LHCN-M2 (cell line): ENCODE measurements at regions not wholly inside any gene's neighbourhood (a gene's known extent, or its start where the extent isn't known, plus 50 kb on each side); places are given as distances from the start of the nearest gene placed in this dataset.
"Not testable (repeated sequence)": the region's sequence is repeated elsewhere in the genome, so short reads cannot be mapped to it uniquely, and the experiment has no call there.

Experiments used
- DNase-seq: peaks from one replicate; pipeline ENCODE4 v3.0.0-alpha.2; 2012; ENCODE audit warnings: low read depth

GRCh38 chr1:187514110-187514509, 685.4 kb downstream of the PLA2G4A start:
- DNase-seq = no peak

GRCh38 chr1:187516874-187517273, 688.1 kb downstream of the PLA2G4A start:
- DNase-seq = no peak

DNA sequence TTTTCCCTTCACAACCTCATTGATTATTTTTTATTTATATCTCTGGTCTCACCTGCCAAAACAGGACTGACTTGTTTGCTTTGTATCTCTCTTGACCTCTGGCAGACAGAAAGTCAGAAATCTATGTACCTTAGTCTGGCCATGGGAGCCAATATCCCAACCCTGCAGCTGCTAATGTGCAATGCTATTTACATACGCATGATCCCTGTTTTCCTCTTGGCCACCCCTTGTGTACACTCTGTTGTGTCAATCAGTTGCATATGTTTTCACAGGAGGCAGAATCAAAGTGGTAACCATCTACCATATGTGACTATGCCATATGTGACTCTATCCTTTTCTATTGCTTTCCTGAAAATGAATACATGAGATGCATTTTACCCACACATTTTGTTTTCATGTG, 688.8 kb downstream of the PLA2G4A start:
- no peak for DNase-seq

- peak; percentile 2 for DNase-seq
Observed at GRCh38 chr1:187527346-187527745, 698.6 kb downstream of the PLA2G4A start.

GRCh38 chr1:187537936-187538335, 709.2 kb downstream of the PLA2G4A start:
- no peak for DNase-seq

DNA sequence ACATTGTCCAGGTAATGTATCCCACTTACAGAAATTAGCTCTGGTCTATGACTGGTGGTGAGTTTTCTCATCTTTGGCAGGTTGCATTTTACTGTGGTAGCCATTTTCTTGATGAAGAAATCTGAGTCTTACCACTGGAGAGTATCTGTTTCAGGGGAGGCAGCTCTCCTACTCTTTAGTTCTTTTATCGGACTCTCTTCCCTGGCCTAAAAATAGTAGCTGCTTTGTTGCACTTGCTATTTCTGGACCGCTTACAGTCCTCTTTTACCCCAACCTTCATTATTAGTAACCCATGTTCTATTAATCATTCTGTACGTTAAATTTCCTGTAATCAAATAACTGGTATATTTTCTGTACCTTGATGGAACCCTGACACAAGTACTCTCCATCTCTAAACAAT, 720.8 kb downstream of the PLA2G4A start:
- DNase-seq = no peak

- DNase-seq = no peak
Observed at GRCh38 chr1:187551061-187551460, 722.3 kb downstream of the PLA2G4A start.

DNA sequence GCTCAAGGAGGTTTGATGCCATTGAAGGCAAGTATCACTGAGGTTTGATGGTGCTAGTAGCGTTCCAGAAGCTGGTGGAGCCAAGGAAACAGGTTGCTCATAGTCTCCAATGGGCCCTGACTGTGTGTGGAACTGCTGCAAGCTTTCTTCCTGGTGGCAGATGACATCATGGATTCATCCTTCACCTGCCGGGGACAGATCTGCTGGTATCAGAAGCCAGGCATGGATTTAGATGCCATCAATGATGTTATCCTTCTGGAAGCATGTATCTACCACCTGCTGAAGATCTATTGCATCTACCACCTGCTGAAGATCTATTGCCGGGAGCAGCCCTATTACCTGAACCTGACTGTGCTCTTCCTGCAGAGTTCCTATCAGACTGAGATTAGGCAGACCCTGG, 734.4 kb downstream of the PLA2G4A start:
- no peak for DNase-seq

DNA sequence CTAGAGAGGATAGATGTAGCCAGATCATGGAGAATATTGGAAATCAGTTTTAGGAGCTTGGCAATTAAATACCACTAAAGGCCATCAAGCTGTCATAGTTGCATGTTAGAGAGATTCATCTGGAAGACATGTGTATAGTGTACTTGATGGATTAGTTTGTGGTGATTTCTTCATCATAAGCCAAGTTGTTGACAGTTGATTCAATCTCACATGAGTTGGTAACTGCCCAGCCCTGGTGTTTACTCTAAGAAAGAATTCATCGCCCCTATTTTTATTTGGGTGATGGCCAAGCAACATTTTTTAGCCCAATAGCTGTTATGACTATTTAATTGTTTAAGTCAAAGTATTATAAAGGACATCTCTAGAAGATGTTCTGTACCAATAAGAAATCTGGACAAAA, 737.6 kb downstream of the PLA2G4A start:
- DNase-seq = peak; percentile 47

DNA sequence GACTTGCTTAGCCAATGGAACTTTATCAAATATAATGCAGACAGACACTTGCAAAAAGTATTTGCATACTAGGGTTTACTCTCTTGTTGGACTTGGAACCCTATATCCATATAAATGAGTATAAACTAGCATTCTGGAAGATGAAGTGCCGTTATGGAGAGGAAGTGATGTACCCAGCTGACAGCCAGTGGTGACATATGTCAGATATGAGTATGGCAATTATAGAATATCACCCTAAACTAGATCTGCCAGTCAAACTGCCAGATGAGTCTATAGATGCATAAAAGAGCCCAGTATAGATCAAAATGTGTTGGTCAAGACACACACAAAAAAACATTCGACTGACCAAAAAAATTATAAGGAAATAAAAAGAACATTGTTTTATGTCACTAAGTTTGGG, 739.3 kb downstream of the PLA2G4A start:
- DNase-seq = no peak

- no peak for DNase-seq
Observed at GRCh38 chr1:187570166-187570565, 741.4 kb downstream of the PLA2G4A start.

DNA sequence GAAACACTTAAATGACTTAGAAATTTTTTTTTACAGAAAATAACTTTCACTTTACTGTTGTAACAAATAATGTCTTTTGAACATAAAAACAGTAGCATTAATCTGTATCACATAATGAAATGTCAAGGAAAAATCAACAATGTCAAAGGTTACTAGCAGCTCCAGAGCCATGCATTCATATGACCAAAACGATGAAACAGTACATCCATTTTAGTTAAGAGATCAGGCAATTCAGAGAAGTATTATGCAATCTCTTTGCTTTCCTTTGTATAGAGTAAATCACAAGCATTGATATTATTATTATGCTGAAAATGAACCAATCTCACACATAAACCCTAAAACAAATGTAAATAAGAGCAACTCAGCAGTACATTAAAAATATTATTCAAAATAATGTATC, 748.9 kb downstream of the PLA2G4A start:
- no peak for DNase-seq

DNA sequence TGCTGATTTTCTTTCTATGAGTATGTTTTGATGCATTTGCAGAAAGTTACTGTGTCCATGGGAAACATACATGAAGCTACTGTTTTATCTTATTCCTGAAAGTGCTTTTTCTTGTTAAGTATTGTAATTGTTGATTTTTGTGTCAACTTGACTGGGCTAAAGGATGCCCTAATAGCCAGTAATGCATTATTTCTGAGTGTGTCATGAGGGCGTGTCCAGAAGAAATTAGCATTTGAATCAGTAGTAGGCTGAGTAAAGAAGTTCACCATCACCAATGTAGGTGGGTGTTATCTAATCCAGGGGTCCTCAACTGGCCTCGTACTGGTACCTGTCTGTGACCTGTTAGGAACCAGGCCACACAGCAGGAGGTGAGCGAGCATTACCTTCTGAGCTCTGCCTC, 760.2 kb downstream of the PLA2G4A start:
- no peak for DNase-seq

DNA sequence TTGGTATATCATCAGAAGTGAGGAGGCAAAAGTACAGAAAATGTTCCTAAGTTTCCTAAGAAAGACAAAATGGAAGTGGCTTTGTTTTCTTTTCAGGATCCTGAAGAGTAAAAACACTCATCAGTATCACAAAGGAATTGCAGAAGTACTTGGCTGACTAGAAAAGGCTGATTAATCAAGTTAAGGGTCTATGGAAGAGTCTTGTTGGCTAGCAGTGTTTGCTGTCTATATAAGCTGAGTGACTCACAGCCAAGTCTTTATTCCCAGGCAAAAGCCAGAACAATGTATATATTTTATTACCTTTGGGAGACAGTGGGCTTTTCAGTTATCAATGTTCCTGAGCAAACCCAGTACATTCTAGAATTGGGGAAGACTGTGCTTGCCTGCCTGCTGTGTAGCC, 777.0 kb downstream of the PLA2G4A start:
- DNase-seq = no peak

- not testable (repeated sequence) for DNase-seq
Observed at GRCh38 chr1:187615853-187616735, 787.3 kb downstream of the PLA2G4A start.

DNA sequence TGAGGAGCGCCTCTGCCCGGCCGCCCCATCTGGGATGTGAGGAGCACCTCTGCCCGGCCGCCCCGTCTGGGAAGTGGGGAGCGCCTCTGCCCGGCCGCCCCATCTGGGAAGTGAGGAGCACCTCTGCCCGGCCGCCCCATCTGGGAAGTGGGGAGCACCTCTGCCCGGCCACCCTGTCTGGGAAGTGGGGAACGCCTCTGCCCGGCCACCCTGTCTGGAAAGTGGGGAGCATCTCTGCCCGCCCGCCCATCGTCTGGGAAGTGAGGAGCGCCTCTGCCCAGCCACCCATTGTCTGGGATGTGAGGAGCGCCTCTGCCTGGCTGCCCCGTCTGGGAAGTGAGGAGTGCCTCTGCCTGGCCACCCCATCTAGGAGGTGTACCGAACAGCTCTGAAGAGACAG, 788.1 kb downstream of the PLA2G4A start:
- not testable (repeated sequence) for DNase-seq

GRCh38 chr1:187617776-187618175, 789.0 kb downstream of the PLA2G4A start:
- peak; percentile 40 for DNase-seq

DNA sequence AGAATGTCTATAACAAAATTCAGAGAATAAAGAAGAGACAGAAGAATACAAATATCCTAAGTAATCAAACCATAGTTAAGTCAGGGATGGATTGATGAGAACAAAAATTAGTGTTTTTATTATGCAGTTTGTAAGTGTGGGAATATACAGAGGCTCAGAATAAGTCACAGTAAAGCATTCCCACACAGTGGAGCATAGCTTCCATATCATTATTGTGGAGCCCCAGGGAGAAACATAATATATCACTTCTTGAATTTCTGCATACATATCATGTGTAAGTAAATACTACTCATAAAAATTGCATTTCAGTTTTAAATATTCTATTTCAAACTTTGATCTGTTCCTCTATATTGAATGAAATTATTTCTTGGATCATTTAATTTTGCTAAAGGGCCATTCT, 790.4 kb downstream of the PLA2G4A start:
- no peak for DNase-seq

DNA sequence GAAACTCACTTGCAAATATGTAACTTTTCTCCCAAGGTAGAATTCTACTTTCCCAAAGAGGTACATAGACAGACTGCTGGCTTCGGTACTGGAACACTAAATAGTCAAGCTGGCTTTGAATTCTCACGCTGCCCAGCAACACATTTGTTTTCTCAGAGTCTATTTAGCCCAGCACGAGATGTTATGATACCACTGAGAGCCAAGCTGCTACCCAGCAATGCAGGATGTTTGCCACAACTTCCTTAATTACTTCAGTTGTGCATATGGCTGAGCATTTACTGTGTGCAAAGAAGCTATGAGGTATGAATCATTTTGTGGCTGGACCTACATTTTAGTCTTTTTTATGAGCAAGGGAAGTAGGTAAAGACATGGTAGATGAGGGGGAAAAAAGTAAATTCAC, 793.2 kb downstream of the PLA2G4A start:
- peak; percentile 80 for DNase-seq

DNA sequence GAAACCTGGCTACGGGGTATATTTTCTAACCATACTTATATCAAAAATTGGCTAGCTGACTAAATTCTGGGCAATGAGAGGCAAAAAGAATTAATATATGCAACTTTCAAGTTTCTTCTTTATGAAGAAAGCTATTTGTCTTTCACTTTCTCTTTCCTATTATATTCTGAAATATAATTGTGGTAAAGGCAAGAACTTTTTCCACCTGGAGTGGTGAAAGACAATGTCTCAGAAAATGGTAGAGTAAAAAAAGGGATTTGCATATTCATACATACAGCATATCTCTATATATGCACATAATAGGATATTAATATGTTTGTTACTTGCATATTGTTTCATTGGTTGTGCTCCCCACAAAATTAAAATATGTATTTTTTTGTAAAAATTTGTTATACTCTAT, 793.8 kb downstream of the PLA2G4A start:
- no peak for DNase-seq

DNA sequence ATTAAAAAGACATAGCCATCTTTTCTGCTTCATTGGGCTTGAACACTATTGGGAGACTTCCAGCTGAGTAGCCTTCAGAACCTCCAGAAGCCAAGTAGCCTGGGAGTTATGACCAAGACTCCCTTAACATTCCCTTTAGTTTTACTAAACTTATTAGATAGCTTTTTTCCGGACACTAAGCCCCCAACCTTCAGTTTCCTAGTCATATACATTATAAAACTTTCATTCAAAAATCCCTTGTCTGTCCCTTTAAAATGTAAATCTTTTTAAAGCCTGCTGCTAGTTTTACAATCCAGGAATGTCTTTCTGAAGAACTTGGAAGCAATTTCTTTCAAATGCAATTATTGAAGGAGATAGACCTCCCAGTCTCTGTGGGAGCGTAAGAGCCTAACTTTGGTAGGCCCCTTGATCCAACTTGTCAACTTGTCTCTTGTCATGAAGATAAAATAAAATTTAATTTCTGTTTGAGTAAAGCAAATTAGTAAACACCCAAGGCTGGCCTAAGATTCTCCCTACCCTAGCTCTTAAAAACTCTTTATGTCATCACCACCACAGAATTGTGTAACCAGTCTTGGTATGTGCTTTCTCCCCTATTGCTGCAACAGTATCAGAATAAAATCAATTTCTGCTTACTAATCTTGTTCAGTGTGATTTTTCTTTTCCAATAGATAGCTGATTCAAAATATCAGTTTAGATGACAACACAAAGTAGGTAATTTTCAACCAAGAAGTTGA, 796.2 kb downstream of the PLA2G4A start:
- DNase-seq = peak; percentile 43

- DNase-seq = no peak
Observed at GRCh38 chr1:187626056-187626455, 797.3 kb downstream of the PLA2G4A start.

DNA sequence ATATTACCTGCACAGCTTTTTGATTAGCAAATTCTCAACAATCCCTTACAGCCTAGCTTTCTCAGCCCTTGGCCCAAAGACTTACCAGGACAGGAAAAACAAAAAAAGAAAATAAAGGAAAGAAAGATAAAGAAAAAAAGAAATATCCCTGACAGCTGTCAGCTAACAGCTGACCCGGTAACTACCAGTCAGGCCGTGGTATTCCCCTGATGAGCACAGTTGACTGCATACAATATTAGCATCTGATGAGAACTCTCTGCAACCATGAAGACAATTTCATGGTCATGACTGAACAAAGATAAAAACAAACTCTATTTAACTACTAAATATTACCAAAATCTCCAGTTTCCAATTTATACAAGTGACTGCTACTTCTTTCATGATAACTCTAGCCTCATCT, 798.8 kb downstream of the PLA2G4A start:
- peak; percentile 28 for DNase-seq
